GM10266 (cell line): ENCODE measurements at regions not wholly inside any gene's neighbourhood (a gene's known extent, or its start where the extent isn't known, plus 50 kb on each side); places are given as distances from the start of the nearest gene placed in this dataset.

Experiments used
- DNase-seq: peaks from one replicate; pipeline ENCODE4 v3.0.0; 2012; ENCODE audit errors: extremely low spot score
- TF ChIP-seq, protein P1 (sequence below): IDR thresholded peaks from 2 replicates; pipeline ENCODE4 v1.5.1; 2012; ENCODE audit warnings: mild to moderate bottlenecking, low read depth; ENCODE audit not compliant: control insufficient read depth, insufficient read depth; ENCODE audit errors: missing control alignments

DNA sequence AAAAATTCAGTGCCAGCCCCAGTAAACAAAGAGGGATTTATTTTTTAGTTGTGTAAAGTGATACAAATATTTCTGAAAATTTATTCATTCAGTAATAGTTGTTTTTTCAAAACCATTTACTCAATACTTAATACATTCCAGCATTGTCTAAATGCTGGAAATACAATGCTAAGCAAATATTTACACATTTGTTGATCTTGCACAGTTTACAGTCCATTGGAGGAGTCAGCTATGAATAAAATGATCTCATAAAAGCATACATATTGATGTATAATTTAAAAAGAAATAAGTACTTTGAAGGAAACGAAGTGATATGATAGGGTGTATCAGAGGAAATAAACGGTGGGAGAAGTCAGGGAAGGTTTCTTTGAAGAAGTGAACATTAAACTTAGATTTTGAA is 1942.1 kb upstream of the ADGRL3 start:
- TF ChIP-seq, protein P1, sequence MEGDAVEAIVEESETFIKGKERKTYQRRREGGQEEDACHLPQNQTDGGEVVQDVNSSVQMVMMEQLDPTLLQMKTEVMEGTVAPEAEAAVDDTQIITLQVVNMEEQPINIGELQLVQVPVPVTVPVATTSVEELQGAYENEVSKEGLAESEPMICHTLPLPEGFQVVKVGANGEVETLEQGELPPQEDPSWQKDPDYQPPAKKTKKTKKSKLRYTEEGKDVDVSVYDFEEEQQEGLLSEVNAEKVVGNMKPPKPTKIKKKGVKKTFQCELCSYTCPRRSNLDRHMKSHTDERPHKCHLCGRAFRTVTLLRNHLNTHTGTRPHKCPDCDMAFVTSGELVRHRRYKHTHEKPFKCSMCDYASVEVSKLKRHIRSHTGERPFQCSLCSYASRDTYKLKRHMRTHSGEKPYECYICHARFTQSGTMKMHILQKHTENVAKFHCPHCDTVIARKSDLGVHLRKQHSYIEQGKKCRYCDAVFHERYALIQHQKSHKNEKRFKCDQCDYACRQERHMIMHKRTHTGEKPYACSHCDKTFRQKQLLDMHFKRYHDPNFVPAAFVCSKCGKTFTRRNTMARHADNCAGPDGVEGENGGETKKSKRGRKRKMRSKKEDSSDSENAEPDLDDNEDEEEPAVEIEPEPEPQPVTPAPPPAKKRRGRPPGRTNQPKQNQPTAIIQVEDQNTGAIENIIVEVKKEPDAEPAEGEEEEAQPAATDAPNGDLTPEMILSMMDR, result no peak
- DNase-seq, result no peak

DNA sequence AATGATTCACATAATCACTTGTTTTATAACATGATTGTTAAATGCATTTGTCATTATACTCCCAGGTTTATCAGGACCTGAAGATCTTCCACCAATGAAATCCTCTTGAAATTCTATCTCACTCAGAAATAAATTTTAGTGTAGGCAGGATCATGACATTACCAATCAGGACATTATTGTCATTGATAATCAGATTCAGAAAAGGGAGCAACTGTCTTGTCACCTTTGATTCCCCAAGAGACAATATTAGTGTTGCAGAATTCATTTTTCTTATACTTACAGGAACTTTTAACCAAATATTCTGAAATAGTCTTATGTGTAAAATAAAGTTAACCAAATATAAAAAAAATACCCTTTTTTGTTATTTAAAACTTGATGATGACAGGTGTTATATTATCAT is 1892.5 kb upstream of the ADGRL3 start:
- TF ChIP-seq, protein P1, result no peak
- no peak for DNase-seq

- TF ChIP-seq, protein P1, result no peak
- DNase-seq, result no peak
These were observed 1885.5 kb upstream of the ADGRL3 start for GRCh38 chr4:59314637-59315036.

- TF ChIP-seq, protein P1, result no peak
- no peak for DNase-seq
These were observed 1860.5 kb upstream of the ADGRL3 start for GRCh38 chr4:59339631-59340030.

DNA sequence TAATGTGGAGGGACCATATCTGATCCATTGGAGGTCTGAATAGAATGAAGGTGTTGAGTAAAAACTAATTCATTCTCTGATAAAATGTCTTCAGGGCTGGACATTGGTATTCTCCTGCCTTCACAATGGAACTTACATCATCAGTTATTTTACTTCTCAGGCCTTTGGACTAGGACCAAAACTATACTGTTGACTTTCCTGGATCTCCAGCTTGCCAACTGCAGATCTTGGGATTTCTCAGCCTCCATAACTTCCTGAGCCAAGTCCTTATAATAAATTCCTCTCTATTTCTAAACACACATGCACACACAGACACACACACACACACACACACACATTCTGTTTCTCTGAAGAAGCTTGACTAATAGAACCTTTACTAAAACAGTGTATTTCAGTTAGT is 1858.6 kb upstream of the ADGRL3 start:
- TF ChIP-seq, protein P1, result no peak
- DNase-seq, result no peak

- no peak for DNase-seq
- TF ChIP-seq, protein P1, result no peak
These were observed 1851.2 kb upstream of the ADGRL3 start for GRCh38 chr4:59348949-59349348.

DNA sequence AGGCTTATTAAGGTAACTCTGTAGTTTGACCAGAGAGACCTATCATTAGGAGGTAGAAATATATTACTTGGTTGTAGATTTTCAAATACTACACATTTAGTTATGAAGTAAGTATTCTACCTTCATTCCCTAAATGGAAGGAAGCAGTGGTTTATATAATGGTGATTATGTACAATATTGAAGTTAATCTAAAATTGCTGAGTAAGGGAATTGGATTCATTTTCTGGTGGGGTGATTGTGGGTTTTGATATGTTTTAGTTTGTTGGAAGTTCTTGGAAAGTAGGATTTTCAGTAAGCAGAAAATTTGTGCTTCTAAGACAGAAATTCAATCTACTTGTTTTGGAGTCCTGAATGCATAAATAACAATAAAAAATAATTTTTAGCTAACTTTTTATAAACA is 1830.9 kb upstream of the ADGRL3 start:
- TF ChIP-seq, protein P1, result no peak
- DNase-seq, result no peak
